HEK293 (cell line): ENCODE measurements at regions not wholly inside any gene's neighbourhood (a gene's known extent, or its start where the extent isn't known, plus 50 kb on each side); places are given as distances from the start of the nearest gene placed in this dataset.

Experiments
- CTCF ChIA-PET: fragments of 350-600 bp; formaldehyde crosslinking; extraction: SDS; loops from one replicate; lab custom pipeline; 2021; ENCODE audit warnings: antibody characterized with exemption; lab: Yijun Ruan, JAX
- POLR2A ChIA-PET: fragments of 300-600 bp; formaldehyde crosslinking; extraction: SDS; loops from one replicate; lab custom pipeline; 2020; ENCODE audit warnings: antibody characterized with exemption, inconsistent platforms; lab: Yijun Ruan, JAX
- H3K27ac ChIP-seq: fragments of 200-500 bp; sonication (Bioruptor generic); 2 replicates; pipeline ENCODE4 v1.5.1; 2014; ENCODE audit warnings: low read depth, low read length, control low read depth, inconsistent platforms; ENCODE audit errors: extremely low read depth
- H3K36me3 ChIP-seq, 2 experiments: fragments of 200-500 bp in 1 of 2; sonication (Bioruptor generic) in 1 of 2; 1 replicate in 1 of 2; 2 replicates in 1 of 2; pipeline ENCODE4 v1.5.1; 2014 to 2017; ENCODE audit warnings: inconsistent platforms in 2 of 2, low read length in 2 of 2; ENCODE audit not compliant: control insufficient read depth in 2 of 2, insufficient read depth in 1 of 2
- H3K4me1 ChIP-seq: fragments of 200-500 bp; sonication (Bioruptor generic); 2 replicates; pipeline ENCODE4 v1.5.1; 2014; ENCODE audit warnings: mild to moderate bottlenecking, low read length, inconsistent platforms; ENCODE audit not compliant: control insufficient read depth, insufficient read depth
- H3K4me3 ChIP-seq: 2 replicates; pipeline ENCODE4 v1.5.1; 2011; ENCODE audit warnings: low read depth, mild to moderate bottlenecking, control low read depth, low read length, moderate library complexity
- H3K9me3 ChIP-seq: fragments of 200-500 bp; sonication (Bioruptor generic); 2 replicates; pipeline ENCODE4 v1.5.1; 2014; ENCODE audit warnings: low read depth, low read length, inconsistent platforms; ENCODE audit not compliant: control insufficient read depth, insufficient read depth
- FEZF1 ChIP-seq: fragments of 450-650 bp; formaldehyde crosslinking; IDR thresholded peaks from 2 replicates; pipeline ENCODE4 v1.5.1; 2016; ENCODE audit warnings: missing biosample characterization, missing genetic modification characterization
- GLI4 ChIP-seq: fragments of 450-650 bp; formaldehyde crosslinking; IDR thresholded peaks from 2 replicates; pipeline ENCODE4 v1.5.1; 2016; ENCODE audit warnings: missing biosample characterization, missing genetic modification characterization
- HOXD13 ChIP-seq: sonication (generic); formaldehyde crosslinking; IDR thresholded peaks from 2 replicates; pipeline ENCODE4 v1.8.0; 2022; ENCODE audit warnings: missing genetic modification reagents, borderline replicate concordance
- KLF7 ChIP-seq: fragments of 450-650 bp; formaldehyde crosslinking; IDR thresholded peaks from 2 replicates; pipeline ENCODE4 v1.5.1; 2016; ENCODE audit warnings: missing biosample characterization, missing genetic modification characterization, borderline replicate concordance
- OSR2 ChIP-seq: fragments of 450-650 bp; formaldehyde crosslinking; IDR thresholded peaks from 2 replicates; pipeline ENCODE4 v1.5.1; 2016; ENCODE audit warnings: missing biosample characterization, missing genetic modification characterization
- SCRT1 ChIP-seq: fragments of 450-650 bp; formaldehyde crosslinking; IDR thresholded peaks from 2 replicates; pipeline ENCODE4 v1.5.1; 2016; ENCODE audit warnings: missing biosample characterization, missing genetic modification characterization, borderline replicate concordance
- SETDB1 ChIP-seq: IDR thresholded peaks from one replicate; pipeline ENCODE4 v1.6.1; 2017; ENCODE audit warnings: mild to moderate bottlenecking, low read length, moderate library complexity, mixed read lengths; ENCODE audit not compliant: insufficient read length
- ZBTB1 ChIP-seq: fragments of 450-650 bp; formaldehyde crosslinking; IDR thresholded peaks from 2 replicates; pipeline ENCODE4 v1.5.1; 2016; ENCODE audit warnings: missing biosample characterization, missing genetic modification characterization
- ZBTB20 ChIP-seq: fragments of 450-650 bp; formaldehyde crosslinking; IDR thresholded peaks from 2 replicates; pipeline ENCODE4 v1.5.1; 2016; ENCODE audit warnings: missing biosample characterization, missing genetic modification characterization
- ZBTB48 ChIP-seq: fragments of 450-650 bp; formaldehyde crosslinking; IDR thresholded peaks from 2 replicates; pipeline ENCODE4 v1.5.1; 2016; ENCODE audit warnings: missing biosample characterization, missing genetic modification characterization
- ZNF121 ChIP-seq: fragments of 450-650 bp; formaldehyde crosslinking; IDR thresholded peaks from 2 replicates; pipeline ENCODE4 v1.5.1; 2016; ENCODE audit warnings: missing biosample characterization, missing genetic modification characterization
- ZNF133 ChIP-seq: fragments of 450-650 bp; formaldehyde crosslinking; IDR thresholded peaks from 2 replicates; pipeline ENCODE4 v1.5.1; 2016; ENCODE audit warnings: missing biosample characterization, missing genetic modification characterization
- ZNF24 ChIP-seq: fragments of 450-650 bp; formaldehyde crosslinking; IDR thresholded peaks from 2 replicates; pipeline ENCODE4 v1.5.1; 2016; ENCODE audit warnings: missing biosample characterization, missing genetic modification characterization
- ZNF354C ChIP-seq: fragments of 450-650 bp; formaldehyde crosslinking; IDR thresholded peaks from 2 replicates; pipeline ENCODE4 v1.5.1; 2016; ENCODE audit warnings: missing biosample characterization, missing genetic modification characterization, low read depth, borderline replicate concordance
- ZNF423 ChIP-seq: fragments of 450-650 bp; formaldehyde crosslinking; IDR thresholded peaks from 2 replicates; pipeline ENCODE4 v1.5.1; 2016; ENCODE audit warnings: missing biosample characterization, missing genetic modification characterization
- ZNF48 ChIP-seq: fragments of 450-650 bp; formaldehyde crosslinking; IDR thresholded peaks from 2 replicates; pipeline ENCODE4 v1.5.1; 2016; ENCODE audit warnings: missing biosample characterization, missing genetic modification characterization
- ZNF677 ChIP-seq: fragments of 450-650 bp; IDR thresholded peaks from 2 replicates; pipeline ENCODE4 v1.5.0; 2018; ENCODE audit warnings: missing biosample characterization, mild to moderate bottlenecking, missing genetic modification characterization, moderate library complexity
- ZNF747 ChIP-seq: fragments of 450-650 bp; formaldehyde crosslinking; IDR thresholded peaks from 2 replicates; pipeline ENCODE4 v1.5.1; 2016; ENCODE audit warnings: missing biosample characterization, missing genetic modification characterization
- ZNF791 ChIP-seq: fragments of 450-650 bp; formaldehyde crosslinking; IDR thresholded peaks from 2 replicates; pipeline ENCODE4 v1.5.1; 2016; ENCODE audit warnings: missing biosample characterization, missing genetic modification characterization
- ZSCAN5A ChIP-seq: fragments of 450-650 bp; formaldehyde crosslinking; IDR thresholded peaks from 2 replicates; pipeline ENCODE4 v1.5.1; 2016; ENCODE audit warnings: missing biosample characterization, missing genetic modification characterization
- TF ChIP-seq, protein P1 (sequence below): fragments of 450-650 bp; formaldehyde crosslinking; IDR thresholded peaks from 2 replicates; pipeline ENCODE4 v1.5.1; 2016; ENCODE audit warnings: missing biosample characterization, missing genetic modification characterization, low read depth
- TF ChIP-seq, protein P2 (sequence below): fragments of 450-650 bp; formaldehyde crosslinking; IDR thresholded peaks from 2 replicates; pipeline ENCODE4 v1.5.1; 2016; ENCODE audit warnings: missing biosample characterization, missing genetic modification characterization
- TF ChIP-seq, protein P3 (sequence below): fragments of 450-650 bp; formaldehyde crosslinking; IDR thresholded peaks from 2 replicates; pipeline ENCODE4 v1.5.1; 2016; ENCODE audit warnings: missing biosample characterization, missing genetic modification characterization
- TF ChIP-seq, protein P4 (sequence below): fragments of 450-650 bp; formaldehyde crosslinking; IDR thresholded peaks from 2 replicates; pipeline ENCODE4 v1.5.1; 2016; ENCODE audit warnings: missing biosample characterization, missing genetic modification characterization

DNA sequence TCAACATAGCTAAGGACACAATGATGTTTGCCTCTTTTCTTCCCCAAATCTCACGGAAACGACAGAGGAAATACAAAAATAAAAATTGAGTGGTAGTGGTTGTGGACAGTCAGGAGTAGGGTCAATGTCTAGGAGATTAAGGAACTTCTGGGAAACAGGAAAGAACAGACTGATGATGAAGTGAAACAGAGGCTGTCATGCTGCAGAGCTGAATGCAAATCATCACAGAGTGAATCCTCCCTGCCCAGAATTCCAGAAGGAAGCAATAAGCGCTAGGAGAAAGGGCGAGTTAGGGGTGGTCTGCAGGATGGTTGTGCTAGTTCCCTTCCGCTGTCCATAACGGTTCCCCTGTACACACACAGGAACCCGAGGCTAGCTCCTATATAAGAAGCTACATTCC lies 64.7 kb upstream of the POMGNT2 start (continued):
- TF ChIP-seq OSR2 (tag by site-specific recombination): no peak
- no peak for TF ChIP-seq ZNF24
- TF ChIP-seq GLI4 (tag by site-specific recombination): no peak
- TF ChIP-seq, protein P1, sequence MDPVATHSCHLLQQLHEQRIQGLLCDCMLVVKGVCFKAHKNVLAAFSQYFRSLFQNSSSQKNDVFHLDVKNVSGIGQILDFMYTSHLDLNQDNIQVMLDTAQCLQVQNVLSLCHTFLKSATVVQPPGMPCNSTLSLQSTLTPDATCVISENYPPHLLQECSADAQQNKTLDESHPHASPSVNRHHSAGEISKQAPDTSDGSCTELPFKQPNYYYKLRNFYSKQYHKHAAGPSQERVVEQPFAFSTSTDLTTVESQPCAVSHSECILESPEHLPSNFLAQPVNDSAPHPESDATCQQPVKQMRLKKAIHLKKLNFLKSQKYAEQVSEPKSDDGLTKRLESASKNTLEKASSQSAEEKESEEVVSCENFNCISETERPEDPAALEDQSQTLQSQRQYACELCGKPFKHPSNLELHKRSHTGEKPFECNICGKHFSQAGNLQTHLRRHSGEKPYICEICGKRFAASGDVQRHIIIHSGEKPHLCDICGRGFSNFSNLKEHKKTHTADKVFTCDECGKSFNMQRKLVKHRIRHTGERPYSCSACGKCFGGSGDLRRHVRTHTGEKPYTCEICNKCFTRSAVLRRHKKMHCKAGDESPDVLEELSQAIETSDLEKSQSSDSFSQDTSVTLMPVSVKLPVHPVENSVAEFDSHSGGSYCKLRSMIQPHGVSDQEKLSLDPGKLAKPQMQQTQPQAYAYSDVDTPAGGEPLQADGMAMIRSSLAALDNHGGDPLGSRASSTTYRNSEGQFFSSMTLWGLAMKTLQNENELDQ (tag by site-specific recombination): no peak
- TF ChIP-seq ZBTB48 (tag by site-specific recombination): no peak
- TF ChIP-seq ZNF747: no peak
- TF ChIP-seq, protein P2, sequence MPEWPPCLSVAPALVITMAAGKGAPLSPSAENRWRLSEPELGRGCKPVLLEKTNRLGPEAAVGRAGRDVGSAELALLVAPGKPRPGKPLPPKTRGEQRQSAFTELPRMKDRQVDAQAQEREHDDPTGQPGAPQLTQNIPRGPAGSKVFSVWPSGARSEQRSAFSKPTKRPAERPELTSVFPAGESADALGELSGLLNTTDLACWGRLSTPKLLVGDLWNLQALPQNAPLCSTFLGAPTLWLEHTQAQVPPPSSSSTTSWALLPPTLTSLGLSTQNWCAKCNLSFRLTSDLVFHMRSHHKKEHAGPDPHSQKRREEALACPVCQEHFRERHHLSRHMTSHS: no peak

GRCh38 chr3:43169987-43170386 lies 64.1 kb upstream of the POMGNT2 start:
- CTCF ChIA-PET: no interaction called here
- no peak overlapping the region for H3K4me3 ChIP-seq
- H3K27ac ChIP-seq: no peak overlapping the region
- TF ChIP-seq ZNF423 (no peak), ZBTB20 (tag by site-specific recombination) (no peak)
- no peaks in the 10 kb centered on the region for H3K36me3 ChIP-seq
- no peaks in the 10 kb centered on the region for H3K4me1 ChIP-seq
- POLR2A ChIA-PET: no interaction called here
- H3K9me3 ChIP-seq: no peaks in the 10 kb centered on the region

DNA sequence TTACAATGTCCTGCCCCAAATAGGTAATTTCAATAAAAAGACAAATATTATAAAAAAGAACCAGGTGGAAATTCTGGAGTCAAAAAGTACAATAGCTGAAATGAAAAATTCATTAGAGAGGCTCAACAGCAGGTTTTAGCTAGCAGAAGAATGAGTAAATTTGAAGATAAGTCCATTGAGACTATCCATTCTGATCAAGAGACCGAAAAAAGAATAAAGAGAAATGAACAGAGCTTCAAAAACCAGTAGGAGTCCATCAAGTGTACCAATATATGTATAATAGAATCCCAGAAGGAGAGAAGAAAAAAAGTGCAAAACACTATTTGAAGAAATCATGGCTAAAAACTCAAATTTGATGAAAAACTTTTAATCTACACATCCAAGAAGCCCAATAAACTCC lies 60.5 kb upstream of the POMGNT2 start:
- no peak overlapping the region for H3K4me3 ChIP-seq
- CTCF ChIA-PET: interaction anchor here (0.5 kb wide), 1 partner anchor 123 kb away, joined by 3 read pairs; no protein-coding TSS in a partner anchor
- no peaks in the 10 kb centered on the region for H3K36me3 ChIP-seq
- H3K4me1 ChIP-seq: no peaks in the 10 kb centered on the region
- TF ChIP-seq SETDB1 (peak; percentile 90), ZNF677 (tag by site-specific recombination) (no peak), ZBTB1 (tag by site-specific recombination) (no peak), ZNF133 (tag by site-specific recombination) (peak; percentile 73)
- no peak overlapping the region for H3K27ac ChIP-seq
- POLR2A ChIA-PET: interaction anchor here (0.6 kb wide), 1 partner anchor 125 kb away, joined by 3 read pairs; no protein-coding TSS in a partner anchor
- no peaks in the 10 kb centered on the region for H3K9me3 ChIP-seq

DNA sequence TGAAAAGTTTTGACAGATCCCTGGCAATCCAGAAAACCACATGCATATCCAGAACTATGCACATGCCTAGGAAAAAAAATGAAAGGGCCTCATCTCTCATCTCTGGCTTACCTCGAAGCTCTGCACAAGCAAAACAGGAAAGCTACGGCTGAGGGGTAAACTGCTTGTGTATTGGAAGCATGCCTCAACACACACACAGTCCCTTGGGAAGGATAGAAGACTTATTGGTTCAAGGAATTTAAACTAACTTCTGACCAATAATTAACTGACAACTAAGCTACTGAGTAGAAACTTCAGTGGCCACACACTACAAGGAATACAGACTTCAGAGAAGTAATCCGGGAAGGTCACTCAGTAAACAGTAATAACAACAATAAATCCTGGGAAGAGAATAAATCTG lies 59.9 kb upstream of the POMGNT2 start:
- no peak overlapping the region for H3K4me3 ChIP-seq
- H3K27ac ChIP-seq: no peak overlapping the region
- no peaks in the 10 kb centered on the region for H3K9me3 ChIP-seq
- no peaks in the 10 kb centered on the region for H3K4me1 ChIP-seq
- ChIA-PET CTCF (interaction anchor here (0.5 to 1.4 kb wide), 4 partner anchors 123 to 212 kb away, joined by 3 read pairs; no protein-coding TSS in a partner anchor), POLR2A (interaction anchor here (0.6 kb wide), 1 partner anchor 124 kb away, joined by 3 read pairs; no protein-coding TSS in a partner anchor)
- H3K36me3 ChIP-seq: no peaks in the 10 kb centered on the region
- TF ChIP-seq FEZF1 (tag by site-specific recombination): no peak
- no peak for TF ChIP-seq ZSCAN5A (tag by site-specific recombination)
- TF ChIP-seq, protein P3, sequence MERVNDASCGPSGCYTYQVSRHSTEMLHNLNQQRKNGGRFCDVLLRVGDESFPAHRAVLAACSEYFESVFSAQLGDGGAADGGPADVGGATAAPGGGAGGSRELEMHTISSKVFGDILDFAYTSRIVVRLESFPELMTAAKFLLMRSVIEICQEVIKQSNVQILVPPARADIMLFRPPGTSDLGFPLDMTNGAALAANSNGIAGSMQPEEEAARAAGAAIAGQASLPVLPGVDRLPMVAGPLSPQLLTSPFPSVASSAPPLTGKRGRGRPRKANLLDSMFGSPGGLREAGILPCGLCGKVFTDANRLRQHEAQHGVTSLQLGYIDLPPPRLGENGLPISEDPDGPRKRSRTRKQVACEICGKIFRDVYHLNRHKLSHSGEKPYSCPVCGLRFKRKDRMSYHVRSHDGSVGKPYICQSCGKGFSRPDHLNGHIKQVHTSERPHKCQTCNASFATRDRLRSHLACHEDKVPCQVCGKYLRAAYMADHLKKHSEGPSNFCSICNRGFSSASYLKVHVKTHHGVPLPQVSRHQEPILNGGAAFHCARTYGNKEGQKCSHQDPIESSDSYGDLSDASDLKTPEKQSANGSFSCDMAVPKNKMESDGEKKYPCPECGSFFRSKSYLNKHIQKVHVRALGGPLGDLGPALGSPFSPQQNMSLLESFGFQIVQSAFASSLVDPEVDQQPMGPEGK (tag by site-specific recombination): no peak
- TF ChIP-seq ZNF791 (tag by site-specific recombination): no peak
- no peak for TF ChIP-seq HOXD13 (CRISPR knock-in tag)
- TF ChIP-seq ZNF121 (tag by site-specific recombination): no peak
- TF ChIP-seq ZNF354C (tag by site-specific recombination): no peak
- no peak for TF ChIP-seq KLF7 (tag by site-specific recombination)
- no peak for TF ChIP-seq ZNF48 (tag by site-specific recombination)
- TF ChIP-seq, protein P4, sequence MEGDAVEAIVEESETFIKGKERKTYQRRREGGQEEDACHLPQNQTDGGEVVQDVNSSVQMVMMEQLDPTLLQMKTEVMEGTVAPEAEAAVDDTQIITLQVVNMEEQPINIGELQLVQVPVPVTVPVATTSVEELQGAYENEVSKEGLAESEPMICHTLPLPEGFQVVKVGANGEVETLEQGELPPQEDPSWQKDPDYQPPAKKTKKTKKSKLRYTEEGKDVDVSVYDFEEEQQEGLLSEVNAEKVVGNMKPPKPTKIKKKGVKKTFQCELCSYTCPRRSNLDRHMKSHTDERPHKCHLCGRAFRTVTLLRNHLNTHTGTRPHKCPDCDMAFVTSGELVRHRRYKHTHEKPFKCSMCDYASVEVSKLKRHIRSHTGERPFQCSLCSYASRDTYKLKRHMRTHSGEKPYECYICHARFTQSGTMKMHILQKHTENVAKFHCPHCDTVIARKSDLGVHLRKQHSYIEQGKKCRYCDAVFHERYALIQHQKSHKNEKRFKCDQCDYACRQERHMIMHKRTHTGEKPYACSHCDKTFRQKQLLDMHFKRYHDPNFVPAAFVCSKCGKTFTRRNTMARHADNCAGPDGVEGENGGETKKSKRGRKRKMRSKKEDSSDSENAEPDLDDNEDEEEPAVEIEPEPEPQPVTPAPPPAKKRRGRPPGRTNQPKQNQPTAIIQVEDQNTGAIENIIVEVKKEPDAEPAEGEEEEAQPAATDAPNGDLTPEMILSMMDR (tag by site-specific recombination): no peak
- TF ChIP-seq SCRT1 (tag by site-specific recombination): no peak
